ENCODE measurements at regions not wholly inside any gene's neighbourhood (a gene's known extent, or its start where the extent isn't known, plus 50 kb on each side); places are given as distances from the start of the nearest gene placed in this dataset.

- TF ChIP-seq, protein P1, sequence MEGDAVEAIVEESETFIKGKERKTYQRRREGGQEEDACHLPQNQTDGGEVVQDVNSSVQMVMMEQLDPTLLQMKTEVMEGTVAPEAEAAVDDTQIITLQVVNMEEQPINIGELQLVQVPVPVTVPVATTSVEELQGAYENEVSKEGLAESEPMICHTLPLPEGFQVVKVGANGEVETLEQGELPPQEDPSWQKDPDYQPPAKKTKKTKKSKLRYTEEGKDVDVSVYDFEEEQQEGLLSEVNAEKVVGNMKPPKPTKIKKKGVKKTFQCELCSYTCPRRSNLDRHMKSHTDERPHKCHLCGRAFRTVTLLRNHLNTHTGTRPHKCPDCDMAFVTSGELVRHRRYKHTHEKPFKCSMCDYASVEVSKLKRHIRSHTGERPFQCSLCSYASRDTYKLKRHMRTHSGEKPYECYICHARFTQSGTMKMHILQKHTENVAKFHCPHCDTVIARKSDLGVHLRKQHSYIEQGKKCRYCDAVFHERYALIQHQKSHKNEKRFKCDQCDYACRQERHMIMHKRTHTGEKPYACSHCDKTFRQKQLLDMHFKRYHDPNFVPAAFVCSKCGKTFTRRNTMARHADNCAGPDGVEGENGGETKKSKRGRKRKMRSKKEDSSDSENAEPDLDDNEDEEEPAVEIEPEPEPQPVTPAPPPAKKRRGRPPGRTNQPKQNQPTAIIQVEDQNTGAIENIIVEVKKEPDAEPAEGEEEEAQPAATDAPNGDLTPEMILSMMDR (IDR thresholded peaks at IDR 0.05) = no peak
- TF ChIP-seq POLR2A (IDR thresholded peaks at IDR 0.05) = no peak
These were observed 232.4 kb upstream of the FZD8 start for GRCh38 chr10:35874311-35875015.
